AG10803 (cell line): ENCODE measurements at regions not wholly inside any gene's neighbourhood (a gene's known extent, or its start where the extent isn't known, plus 50 kb on each side); places are given as distances from the start of the nearest gene placed in this dataset.
A peak's percentile ranks its signal among the peaks of the same experiment; 100 is the strongest.

Source experiments
- DNase-seq: peaks from one replicate; pipeline ENCODE4 v3.0.0; 2010; ENCODE audit warnings: low read depth
- H3K4me3 ChIP-seq: 2 replicates; pipeline ENCODE4 v1.5.1; 2011; ENCODE audit warnings: mild to moderate bottlenecking, low read length, control low read depth
- CTCF ChIP-seq: conservative IDR thresholded peaks from 2 replicates; pipeline ENCODE4 v1.5.1; 2011; ENCODE audit warnings: mild to moderate bottlenecking, low read length, control low read depth, inconsistent platforms

GRCh38 chr5:170451747-170452365 lies 52.0 kb upstream of the KCNIP1 start:
- peak; percentile 83 for DNase-seq
- no peak overlapping the region for H3K4me3 ChIP-seq
- no peak for TF ChIP-seq CTCF

- no peak overlapping the region for H3K4me3 ChIP-seq
- no peak for TF ChIP-seq CTCF
- DNase-seq: no peak
Measured at GRCh38 chr5:170450061-170450669, 53.7 kb upstream of the KCNIP1 start.

GRCh38 chr5:170449232-170449631 lies 54.6 kb upstream of the KCNIP1 start:
- H3K4me3 ChIP-seq: no peak overlapping the region
- TF ChIP-seq CTCF: no peak
- no peak for DNase-seq

GRCh38 chr5:170448221-170448620 lies 55.6 kb upstream of the KCNIP1 start:
- DNase-seq: no peak
- TF ChIP-seq CTCF: no peak
- H3K4me3 ChIP-seq: no peak overlapping the region

GRCh38 chr5:170446365-170446764 lies 57.2 kb upstream of the KCNMB1 start:
- no peak for DNase-seq
- no peak overlapping the region for H3K4me3 ChIP-seq

GRCh38 chr5:170445936-170446335 lies 56.8 kb upstream of the KCNMB1 start:
- H3K4me3 ChIP-seq: no peak overlapping the region
- no peak for DNase-seq
- TF ChIP-seq CTCF: no peak

More at GRCh38 chr5:170446365-170446764, 57.2 kb upstream of the KCNMB1 start:
- TF ChIP-seq CTCF: no peak

- no peak for DNase-seq
- no peak for TF ChIP-seq CTCF
- H3K4me3 ChIP-seq: no peak overlapping the region
Measured at GRCh38 chr5:170444969-170445505, 55.9 kb upstream of the KCNMB1 start.
